OCI-LY7 (cell line): ENCODE measurements at regions not wholly inside any gene's neighbourhood (a gene's known extent, or its start where the extent isn't known, plus 50 kb on each side); places are given as distances from the start of the nearest gene placed in this dataset.
"Not testable (repeated sequence)": the region's sequence is repeated elsewhere in the genome, so short reads cannot be mapped to it uniquely, and the experiment has no call there.

Experiments
- BruUV-seq: library from RNA; stranded (reverse); fragments of 400-500 nt; replicated peaks from 2 replicates; lab custom pipeline; 2021; lab: Mats Ljungman, UMichigan
- CTCF ChIA-PET: fragments of 300-600 bp; sonication (Branson Sonifier 250); formaldehyde crosslinking; loops from one replicate; lab custom pipeline; 2022; ENCODE audit warnings: antibody characterized with exemption; ENCODE audit not compliant: unreplicated experiment; lab: Charles Lee
- POLR2A ChIA-PET: fragments of 300-600 bp; sonication (Branson Sonifier 250); formaldehyde crosslinking; loops from one replicate; lab custom pipeline; 2022; ENCODE audit warnings: antibody characterized with exemption; lab: Charles Lee
- DNase-seq: peaks from one replicate; pipeline ENCODE4 v3.0.0-alpha.2; 2015; ENCODE audit warnings: low spot score
- H2AFZ ChIP-seq: fragments of 200-600 bp; sonication (generic), shearing (Covaris generic); 2 replicates; pipeline ENCODE4 v1.6.1; 2014; ENCODE audit warnings: mild to moderate bottlenecking, antibody characterized with exemption, low read length, moderate library complexity
- H3K27ac ChIP-seq: fragments of 200-600 bp; sonication (generic); 2 replicates; pipeline ENCODE4 v1.5.1; 2014; ENCODE audit warnings: mixed run types, low read depth, mild to moderate bottlenecking, moderate library complexity, low read length, inconsistent platforms; ENCODE audit not compliant: poor library complexity, severe bottlenecking
- H3K36me3 ChIP-seq: fragments of 200-600 bp; sonication (generic); 2 replicates; pipeline ENCODE4 v1.6.1; 2014; ENCODE audit warnings: mild to moderate bottlenecking, antibody characterized with exemption, low read length, moderate library complexity, mixed read lengths; ENCODE audit not compliant: insufficient read depth
- H3K4me1 ChIP-seq: fragments of 200-600 bp; sonication (generic); 2 replicates; pipeline ENCODE4 v1.5.1; 2014; ENCODE audit warnings: mild to moderate bottlenecking, low read length; ENCODE audit not compliant: insufficient read depth, poor library complexity, severe bottlenecking
- H3K4me2 ChIP-seq: fragments of 200-600 bp; sonication (generic); 2 replicates; pipeline ENCODE4 v1.6.1; 2014; ENCODE audit warnings: mild to moderate bottlenecking, low read length
- H3K4me3 ChIP-seq: fragments of 200-600 bp; sonication (generic); 2 replicates; pipeline ENCODE4 v1.5.1; 2014; ENCODE audit warnings: mild to moderate bottlenecking, low read depth, low read length; ENCODE audit not compliant: poor library complexity, severe bottlenecking
- H3K79me2 ChIP-seq: fragments of 200-600 bp; sonication (generic); 2 replicates; pipeline ENCODE4 v1.6.1; 2016; ENCODE audit warnings: low read depth, mild to moderate bottlenecking, low read length, moderate library complexity, mixed read lengths; ENCODE audit not compliant: insufficient read depth
- H3K9me2 ChIP-seq: fragments of 200-600 bp; sonication (generic); 2 replicates; pipeline ENCODE4 v1.6.1; 2016; ENCODE audit warnings: mild to moderate bottlenecking, low read length, mixed read lengths; ENCODE audit not compliant: insufficient read depth
- H3K9me3 ChIP-seq: fragments of 200-600 bp; sonication (generic); 2 replicates; pipeline ENCODE4 v1.6.1; 2014; ENCODE audit warnings: mild to moderate bottlenecking, mixed run types, low read length, mixed read lengths
- H4K20me1 ChIP-seq: fragments of 200-600 bp; sonication (generic); 2 replicates; pipeline ENCODE4 v1.6.1; 2014; ENCODE audit warnings: mild to moderate bottlenecking, antibody characterized with exemption, low read length, moderate library complexity, mixed read lengths; ENCODE audit not compliant: insufficient read depth
- EZH2phosphoT487 ChIP-seq: fragments of 200-600 bp; sonication (generic); IDR thresholded peaks from 2 replicates; pipeline ENCODE4 v1.6.1; 2018; ENCODE audit warnings: low read depth, borderline replicate concordance, mild to moderate bottlenecking, mixed run types, antibody characterized with exemption, low read length, moderate library complexity, mixed read lengths
- intact Hi-C: fragments of 100-400 bp; cut with micrococcal nuclease; formaldehyde crosslinking; loops from one replicate; pipeline ENCODE4 v1.10.0; 2022; ENCODE audit not compliant: unreplicated experiment
- TF ChIP-seq, protein P1 (sequence below): fragments of 200-600 bp; sonication (generic); conservative IDR thresholded peaks from 2 replicates; pipeline ENCODE4 v1.5.1; 2014; ENCODE audit warnings: mild to moderate bottlenecking, antibody characterized with exemption, low read length, moderate library complexity, mixed read lengths

DNA sequence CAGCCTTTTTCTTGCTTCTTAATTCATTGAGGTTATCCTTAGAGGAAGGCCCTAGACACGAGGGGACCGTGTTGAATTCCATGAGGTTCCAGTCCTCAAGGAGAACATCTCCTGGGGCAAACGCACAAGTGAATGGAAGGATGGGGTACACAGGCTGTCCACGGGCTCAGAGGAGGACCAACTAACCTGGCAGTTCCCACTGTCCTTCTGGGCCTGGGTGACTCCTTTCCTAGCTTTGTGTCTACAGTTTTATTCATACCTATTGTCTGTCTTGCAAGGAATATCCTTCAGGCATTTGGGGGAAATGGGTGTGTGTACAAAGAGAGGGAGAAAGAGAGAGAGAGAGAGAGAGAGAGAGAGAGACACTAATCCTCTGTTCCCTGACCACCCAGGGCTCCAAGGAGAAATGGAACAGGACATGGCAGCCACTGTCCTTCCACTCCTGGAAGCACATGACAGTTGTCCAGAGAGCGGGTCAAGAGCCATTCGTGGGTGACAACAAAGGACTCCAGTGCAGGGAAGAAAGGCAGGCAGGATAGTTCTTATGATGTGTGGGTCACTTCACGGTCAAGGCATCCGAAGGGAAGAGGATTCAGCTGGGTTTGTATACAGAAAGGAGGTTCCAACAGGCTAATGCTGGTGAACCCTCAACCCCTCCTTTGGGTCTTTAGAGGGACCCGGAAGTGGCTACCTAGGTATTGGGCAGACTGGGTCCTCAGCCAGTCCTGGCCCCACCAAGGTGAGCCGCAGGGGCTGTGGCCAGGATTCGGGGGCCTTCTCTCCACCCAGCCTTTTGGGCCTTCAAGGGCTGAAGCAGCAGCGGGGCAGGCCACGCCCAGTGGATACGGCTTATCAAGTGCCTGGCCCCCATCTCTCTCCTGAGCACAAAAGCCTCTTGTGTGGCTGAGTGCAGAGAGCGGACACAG, 150.6 kb downstream of the MYCN start:
- POLR2A ChIA-PET = no interaction called here
- Histone ChIP-seq H3K4me2 (no peak overlapping the region), H3K79me2 (no peaks in the 10 kb centered on the region), H3K36me3 (no peaks in the 10 kb centered on the region), H3K9me2 (no peaks in the 10 kb centered on the region), H3K27ac (no peak overlapping the region), H3K9me3 (no peaks in the 10 kb centered on the region), H4K20me1 (no peaks in the 10 kb centered on the region), H3K4me3 (no peak overlapping the region), H2AFZ (no peak overlapping the region), H3K4me1 (no peaks in the 10 kb centered on the region)
- TF ChIP-seq, protein P1, sequence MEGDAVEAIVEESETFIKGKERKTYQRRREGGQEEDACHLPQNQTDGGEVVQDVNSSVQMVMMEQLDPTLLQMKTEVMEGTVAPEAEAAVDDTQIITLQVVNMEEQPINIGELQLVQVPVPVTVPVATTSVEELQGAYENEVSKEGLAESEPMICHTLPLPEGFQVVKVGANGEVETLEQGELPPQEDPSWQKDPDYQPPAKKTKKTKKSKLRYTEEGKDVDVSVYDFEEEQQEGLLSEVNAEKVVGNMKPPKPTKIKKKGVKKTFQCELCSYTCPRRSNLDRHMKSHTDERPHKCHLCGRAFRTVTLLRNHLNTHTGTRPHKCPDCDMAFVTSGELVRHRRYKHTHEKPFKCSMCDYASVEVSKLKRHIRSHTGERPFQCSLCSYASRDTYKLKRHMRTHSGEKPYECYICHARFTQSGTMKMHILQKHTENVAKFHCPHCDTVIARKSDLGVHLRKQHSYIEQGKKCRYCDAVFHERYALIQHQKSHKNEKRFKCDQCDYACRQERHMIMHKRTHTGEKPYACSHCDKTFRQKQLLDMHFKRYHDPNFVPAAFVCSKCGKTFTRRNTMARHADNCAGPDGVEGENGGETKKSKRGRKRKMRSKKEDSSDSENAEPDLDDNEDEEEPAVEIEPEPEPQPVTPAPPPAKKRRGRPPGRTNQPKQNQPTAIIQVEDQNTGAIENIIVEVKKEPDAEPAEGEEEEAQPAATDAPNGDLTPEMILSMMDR = no peak
- TF ChIP-seq EZH2phosphoT487 = no peak
- no peak for DNase-seq
- intact Hi-C loops = no loop called here
- CTCF ChIA-PET = no interaction called here
- BruUV-seq = no TSS peak

DNA sequence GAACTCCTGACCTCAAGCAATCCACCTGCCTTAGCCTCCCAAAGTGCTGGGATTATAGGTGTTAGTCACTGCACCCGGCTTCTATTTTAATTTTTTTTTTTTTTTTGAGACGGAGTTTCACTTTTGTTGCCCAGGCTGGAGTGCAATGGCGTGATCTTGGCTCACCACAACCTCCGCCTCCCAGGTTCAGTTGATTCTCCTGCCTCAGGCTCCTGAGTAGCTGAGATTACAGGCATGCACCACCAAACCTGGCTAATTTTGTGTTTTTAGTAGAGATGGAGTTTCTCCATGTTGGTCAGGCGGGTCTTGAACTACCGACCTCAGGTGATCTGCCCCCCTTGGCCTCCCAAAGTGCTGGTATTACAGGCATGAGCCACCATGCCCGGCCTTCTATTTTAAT, 149.1 kb downstream of the MYCN start:
- BruUV-seq, POLR2A ChIA-PET, H3K4me2 ChIP-seq: not testable (repeated sequence)

DNA sequence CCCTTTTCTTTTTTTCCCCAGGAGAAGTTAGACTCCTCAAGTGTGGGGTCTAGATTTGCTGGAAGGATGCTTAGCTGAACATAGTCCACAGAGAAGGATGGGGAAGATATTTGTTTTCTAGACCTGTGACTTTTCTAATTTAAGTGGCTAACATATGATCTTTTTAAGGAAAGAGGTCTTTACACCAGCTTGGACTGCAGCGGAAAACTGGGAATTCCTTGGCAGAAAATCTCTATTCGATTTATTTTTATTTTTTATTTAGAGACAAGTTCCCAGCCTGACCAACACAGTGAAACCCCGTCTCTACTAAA, 148.4 kb downstream of the MYCN start:
- no peaks in the 10 kb centered on the region for H3K79me2 ChIP-seq
- H3K4me3 ChIP-seq = no peak overlapping the region
- H3K9me2 ChIP-seq = no peaks in the 10 kb centered on the region
- ChIA-PET POLR2A (no interaction called here), CTCF (no interaction called here)
- no peaks in the 10 kb centered on the region for H3K4me1 ChIP-seq
- no TSS peak for BruUV-seq
- no peaks in the 10 kb centered on the region for H3K36me3 ChIP-seq
- TF ChIP-seq EZH2phosphoT487 = no peak
- TF ChIP-seq, protein P1 = no peak
- intact Hi-C loops = no loop called here
- H3K4me2 ChIP-seq = no peak overlapping the region
- H3K9me3 ChIP-seq = no peaks in the 10 kb centered on the region
- no peak overlapping the region for H3K27ac ChIP-seq
- H4K20me1 ChIP-seq = no peaks in the 10 kb centered on the region
- no peak overlapping the region for H2AFZ ChIP-seq
- no peak for DNase-seq

More for the DNA sequence above, 149.1 kb downstream of the MYCN start:
- CTCF ChIA-PET, H3K27ac ChIP-seq, H3K9me3 ChIP-seq, DNase-seq, H3K36me3 ChIP-seq, H3K4me3 ChIP-seq, H2AFZ ChIP-seq, H3K4me1 ChIP-seq, H3K79me2 ChIP-seq, H3K9me2 ChIP-seq, H4K20me1 ChIP-seq, intact Hi-C loops: not testable (repeated sequence)
